ENCODE measurements at regions not wholly inside any gene's neighbourhood (a gene's known extent, or its start where the extent isn't known, plus 50 kb on each side); places are given as distances from the start of the nearest gene placed in this dataset.

GRCh38 chr3:124619887-124620599 is 110.2 kb upstream of the UMPS start:
- H3K4me3 ChIP-seq (ENCODE audit: low read depth, poor library complexity, severe bottlenecking): no peak overlapping the region
- DNase-seq (ENCODE audit: low spot score in 2 of 2): no peak
- no peak for TF ChIP-seq CTCF (IDR thresholded peaks at IDR 0.05)
- no peak for TF ChIP-seq POLR2A (IDR thresholded peaks at IDR 0.05)
- WGBS, 2 donors: 89 to 94% methylated on average over 4 of the region's 4 CpGs
- intact Hi-C loops (cut with DNase I; ENCODE audit: low total_unique reads): no loop called here

- no peak overlapping the region for H3K4me3 ChIP-seq (ENCODE audit: low read depth, poor library complexity, severe bottlenecking)
- TF ChIP-seq CTCF (IDR thresholded peaks at IDR 0.05): no peak
- no peak for TF ChIP-seq POLR2A (IDR thresholded peaks at IDR 0.05)
- intact Hi-C loops (cut with DNase I; ENCODE audit: low total_unique reads): no loop called here
- WGBS, 2 donors: 59 to 64% methylated on average over 6 of the region's 6 CpGs
- DNase-seq (ENCODE audit: low spot score in 2 of 2): peak in 1 of 2 donors; percentile 19
Measured at GRCh38 chr3:124620600-124621063, 109.6 kb upstream of the UMPS start.

GRCh38 chr3:124621498-124621897 is 108.8 kb upstream of the UMPS start:
- no peak overlapping the region for H3K4me3 ChIP-seq (ENCODE audit: low read depth, poor library complexity, severe bottlenecking)
- DNase-seq (ENCODE audit: low spot score in 2 of 2): no peak
- TF ChIP-seq POLR2A (IDR thresholded peaks at IDR 0.05): no peak
- TF ChIP-seq CTCF (IDR thresholded peaks at IDR 0.05): no peak
- intact Hi-C loops (cut with DNase I; ENCODE audit: low total_unique reads): no loop called here
- WGBS, 2 donors: 53 to 60% methylated on average over 3 of the region's 3 CpGs

GRCh38 chr3:124625074-124625473 is 105.2 kb upstream of the UMPS start:
- intact Hi-C loops (cut with DNase I; ENCODE audit: low total_unique reads): no loop called here
- TF ChIP-seq CTCF (IDR thresholded peaks at IDR 0.05) (no peak), POLR2A (IDR thresholded peaks at IDR 0.05) (no peak)
- no peak overlapping the region for H3K4me3 ChIP-seq (ENCODE audit: low read depth, poor library complexity, severe bottlenecking)

GRCh38 chr3:124627501-124627908 is 102.7 kb upstream of the UMPS start:
- TF ChIP-seq POLR2A (IDR thresholded peaks at IDR 0.05): no peak
- TF ChIP-seq CTCF (IDR thresholded peaks at IDR 0.05): no peak
- intact Hi-C loops (cut with DNase I; ENCODE audit: low total_unique reads): no loop called here
- H3K4me3 ChIP-seq (ENCODE audit: low read depth, poor library complexity, severe bottlenecking): no peak overlapping the region
- peak in 1 of 2 donors; percentile 16 for DNase-seq (ENCODE audit: low spot score in 2 of 2)
- 76 to 92% methylated on average over 6 of the region's 6 CpGs for WGBS, 2 donors

More at GRCh38 chr3:124625074-124625473, 105.2 kb upstream of the UMPS start:
- DNase-seq (ENCODE audit: low spot score in 2 of 2): no peak

- TF ChIP-seq CTCF (IDR thresholded peaks at IDR 0.05) (no peak), POLR2A (IDR thresholded peaks at IDR 0.05) (no peak)
- intact Hi-C loops (cut with DNase I; ENCODE audit: low total_unique reads): no loop called here
- 65 to 81% methylated on average over 4 of the region's 4 CpGs for WGBS, 2 donors
Measured at GRCh38 chr3:124628863-124629262, 101.4 kb upstream of the UMPS start.

More at GRCh38 chr3:124628863-124629262, 101.4 kb upstream of the UMPS start:
- no peak overlapping the region for H3K4me3 ChIP-seq (ENCODE audit: low read depth, poor library complexity, severe bottlenecking)
- no peak for DNase-seq (ENCODE audit: low spot score in 2 of 2)
